GM19238 (cell line): ENCODE measurements at regions not wholly inside any gene's neighbourhood (a gene's known extent, or its start where the extent isn't known, plus 50 kb on each side); places are given as distances from the start of the nearest gene placed in this dataset.

Source experiments
- DNase-seq: peaks from one replicate; pipeline ENCODE4 v3.0.0; 2011; ENCODE audit warnings: low spot score; ENCODE audit not compliant: insufficient read length

GRCh38 chr2:236317938-236318396 lies 53.8 kb upstream of the ASB18 start:
- no peak for DNase-seq

- no peak for DNase-seq
Measured at GRCh38 chr2:236318401-236318800, 54.2 kb upstream of the ASB18 start.

DNA sequence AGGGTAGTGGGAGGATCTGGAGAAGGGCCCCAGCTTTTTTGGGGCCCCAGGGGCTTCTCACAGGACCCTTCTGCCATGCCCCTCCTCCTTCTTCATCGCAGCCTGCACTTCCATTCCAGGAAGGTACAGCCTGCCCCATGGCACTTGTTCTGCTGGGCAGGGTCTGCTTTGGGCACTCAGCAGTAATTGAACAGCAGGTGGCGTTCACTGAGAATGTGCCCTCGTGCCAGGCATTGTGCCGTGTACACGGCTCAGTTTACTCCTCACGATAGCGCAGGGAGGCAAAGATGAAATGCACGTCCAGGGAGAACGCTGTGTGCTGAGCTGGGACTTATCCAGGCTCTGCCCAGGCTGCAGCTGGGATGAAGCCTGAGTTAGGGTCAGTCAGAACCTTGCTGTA lies 54.8 kb upstream of the ASB18 start:
- DNase-seq = no peak

DNA sequence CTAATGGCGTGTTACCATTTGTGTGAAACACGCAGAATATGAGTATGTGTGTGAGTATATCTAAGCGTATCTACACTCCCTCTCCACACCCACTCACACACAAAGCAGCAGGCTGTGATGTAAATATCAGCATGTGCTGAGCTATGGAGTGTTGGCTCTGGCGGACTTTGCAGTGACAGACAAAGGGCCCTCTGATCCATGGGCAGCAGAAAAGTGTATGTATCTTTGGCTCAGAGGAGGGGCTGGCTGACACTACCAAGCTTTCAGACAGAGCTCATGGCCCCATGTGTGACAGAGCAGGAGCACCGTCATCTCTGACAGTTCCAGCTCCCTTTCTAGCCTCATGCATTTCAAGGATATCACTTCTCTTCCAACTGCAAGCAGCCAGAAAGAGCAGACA lies 57.2 kb upstream of the ASB18 start:
- no peak for DNase-seq

DNA sequence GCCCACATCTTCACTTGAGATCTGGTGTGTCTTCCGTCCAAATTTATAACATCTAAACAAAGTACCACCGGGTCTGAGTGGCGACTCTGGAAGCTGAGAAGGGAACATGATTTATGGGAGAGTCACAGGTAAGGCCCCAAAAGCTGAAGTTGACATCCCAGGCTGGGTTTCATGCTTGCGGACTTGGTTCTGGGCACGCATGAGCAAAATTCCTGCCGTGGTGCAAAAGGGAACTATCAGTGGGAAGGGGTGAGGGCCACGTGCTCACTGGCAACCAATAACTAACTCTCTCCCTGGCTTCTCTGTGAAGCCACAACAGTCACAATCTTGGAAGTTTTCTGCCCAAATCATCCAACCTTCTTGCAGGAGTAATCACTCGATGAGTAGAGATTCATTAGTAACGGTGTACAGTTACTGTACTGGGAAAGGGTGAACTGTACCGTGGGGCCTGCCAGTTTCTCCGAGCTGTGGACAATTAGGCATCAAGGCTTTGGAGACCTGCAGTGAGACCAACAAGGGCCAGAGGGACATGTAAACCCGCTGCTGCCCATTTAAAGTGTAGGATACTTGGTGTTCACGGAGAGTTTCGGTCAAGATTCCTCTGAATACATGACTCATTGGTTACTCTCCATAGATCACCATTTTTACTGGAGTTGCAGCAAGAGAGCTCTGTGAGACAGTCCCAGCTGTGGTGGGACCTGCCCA lies 69.4 kb upstream of the ASB18 start:
- no peak for DNase-seq

GRCh38 chr2:236334122-236334876 lies 70.1 kb upstream of the ASB18 start:
- DNase-seq = no peak

DNA sequence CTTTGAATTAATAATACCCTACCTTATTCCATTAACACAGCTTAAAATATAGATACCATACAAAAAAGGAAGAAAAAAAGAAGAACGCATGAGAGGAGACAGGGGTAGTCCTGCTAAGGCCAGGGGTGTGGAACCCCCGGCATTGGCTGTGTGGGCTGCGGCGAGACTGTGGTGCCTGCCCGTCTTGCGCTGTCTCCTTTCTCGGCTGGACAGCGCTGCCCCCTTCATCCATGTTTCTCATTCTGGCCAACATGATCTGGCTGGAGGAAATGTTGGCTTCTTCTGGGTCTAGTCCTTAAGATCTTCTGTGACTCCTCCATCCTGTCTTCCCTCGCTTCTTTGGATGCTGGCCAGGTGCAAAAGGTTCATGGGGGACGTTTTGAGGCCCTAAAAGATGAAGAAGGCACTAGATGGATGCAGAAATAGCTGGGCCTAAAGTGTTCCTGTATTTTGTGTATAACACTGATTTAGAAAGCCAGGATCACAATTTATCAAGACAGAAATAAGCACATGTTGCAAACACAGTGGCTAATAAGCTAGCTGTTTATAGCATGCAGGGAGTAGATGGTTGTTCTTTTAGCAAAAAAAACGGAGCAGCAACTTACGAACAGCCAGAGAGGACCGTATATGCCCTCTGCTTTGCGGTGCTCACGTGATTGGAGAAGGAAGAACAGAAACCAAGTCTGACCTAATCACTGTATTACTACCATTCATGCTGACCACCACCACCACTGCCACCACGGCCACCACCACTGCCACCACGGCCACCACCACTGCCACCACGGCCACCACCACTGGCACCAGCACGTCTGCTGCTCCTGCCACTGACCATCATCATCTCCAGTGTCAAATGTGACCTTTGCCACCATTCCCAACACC lies 71.7 kb upstream of the ASB18 start:
- no peak for DNase-seq

- DNase-seq = no peak
Measured at GRCh38 chr2:236336575-236337464, 72.6 kb upstream of the ASB18 start.

DNA sequence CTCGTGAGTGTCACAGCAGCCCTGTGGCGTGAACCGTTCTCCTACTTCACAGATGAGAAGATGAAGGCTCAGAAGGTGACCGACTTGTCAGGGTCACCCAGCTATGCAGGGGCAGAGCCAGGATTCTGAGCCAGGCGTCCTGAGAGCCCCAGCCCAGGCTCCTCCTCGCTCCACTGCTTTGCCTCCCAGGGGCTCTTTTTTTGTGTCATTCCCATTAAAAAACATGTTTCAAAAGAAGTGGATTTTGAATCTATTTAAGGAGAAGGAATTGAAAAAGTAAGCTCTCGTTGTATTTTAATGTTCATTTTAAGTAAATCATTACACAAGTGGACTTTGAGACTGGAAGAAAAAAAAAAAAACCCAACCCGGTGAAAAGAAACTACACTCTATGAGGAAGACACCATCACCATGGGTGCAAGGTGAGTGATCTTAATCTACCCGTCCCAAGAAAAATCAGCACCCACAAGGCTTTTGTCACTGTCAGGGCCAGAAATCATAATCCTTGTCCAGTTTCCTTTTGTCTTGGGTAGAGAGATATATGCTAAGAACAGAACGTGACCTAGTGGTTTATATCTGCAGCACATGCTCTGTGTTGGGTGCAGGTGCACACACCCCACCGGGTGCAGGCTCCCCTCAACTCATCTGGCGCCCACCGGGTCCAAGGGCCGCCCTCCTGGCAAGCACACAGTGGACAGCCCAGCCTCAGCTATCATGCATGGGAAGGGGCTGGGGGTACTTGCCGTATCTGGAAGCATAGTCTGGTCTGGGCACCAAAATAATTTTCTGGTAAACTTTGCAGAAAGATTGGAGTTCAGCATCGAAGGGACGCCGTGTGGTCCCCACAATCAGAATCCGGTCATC lies 73.5 kb upstream of the ASB18 start:
- DNase-seq = no peak

DNA sequence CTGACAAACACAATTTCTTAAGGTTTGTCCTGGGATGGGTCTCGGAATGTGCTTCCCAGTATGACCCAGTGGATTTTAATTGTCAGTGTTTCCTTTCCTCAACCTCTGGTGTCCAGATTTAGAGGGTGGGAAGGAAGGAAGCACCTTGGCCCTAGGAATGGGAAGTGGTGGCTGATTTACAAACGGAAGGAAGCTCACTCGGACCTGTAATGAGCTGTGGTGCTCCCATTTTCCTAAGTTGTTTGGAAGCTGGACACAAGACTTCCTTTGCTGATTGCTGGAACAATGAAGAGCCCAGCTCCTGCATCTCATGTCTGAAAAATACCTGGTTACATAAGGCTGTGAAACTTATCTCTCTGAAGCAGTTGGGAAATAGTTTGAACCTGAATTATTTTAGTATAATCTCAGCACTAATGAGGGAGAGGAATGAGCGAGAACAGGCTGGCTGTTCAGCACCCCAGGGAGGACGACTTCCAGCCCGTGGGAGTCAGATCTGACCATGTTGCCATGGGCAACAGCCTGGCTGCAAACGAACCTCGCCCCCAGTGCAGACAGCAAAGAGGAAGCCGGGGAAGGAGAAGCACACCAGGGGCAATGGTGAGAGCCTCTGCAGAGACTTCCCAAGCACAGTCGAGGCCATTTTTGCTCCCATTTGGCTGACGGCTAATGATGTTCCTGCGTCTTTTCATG lies 74.4 kb upstream of the ASB18 start:
- DNase-seq = no peak

- no peak for DNase-seq
Measured at GRCh38 chr2:236340251-236340650, 76.0 kb upstream of the ASB18 start.

DNA sequence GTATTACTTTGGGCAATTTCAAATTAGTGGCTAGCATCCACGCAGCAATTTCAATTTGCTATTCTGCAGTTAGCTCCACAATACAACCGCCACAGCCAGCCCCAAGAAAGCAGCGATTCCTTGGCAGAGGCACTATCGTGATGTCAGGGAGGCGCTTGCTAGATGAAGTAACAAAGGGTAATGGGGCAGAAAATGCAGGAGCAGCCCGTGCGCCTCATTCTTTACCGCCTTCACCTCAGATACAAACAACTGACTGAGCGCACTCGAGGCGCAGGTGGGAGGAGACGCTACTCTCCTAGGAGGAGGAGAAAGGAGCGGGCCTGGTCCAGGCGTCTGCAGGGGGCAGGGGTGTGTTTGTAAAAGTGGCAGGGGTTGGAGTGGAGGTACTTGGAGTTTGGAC lies 76.9 kb upstream of the ASB18 start:
- no peak for DNase-seq

DNA sequence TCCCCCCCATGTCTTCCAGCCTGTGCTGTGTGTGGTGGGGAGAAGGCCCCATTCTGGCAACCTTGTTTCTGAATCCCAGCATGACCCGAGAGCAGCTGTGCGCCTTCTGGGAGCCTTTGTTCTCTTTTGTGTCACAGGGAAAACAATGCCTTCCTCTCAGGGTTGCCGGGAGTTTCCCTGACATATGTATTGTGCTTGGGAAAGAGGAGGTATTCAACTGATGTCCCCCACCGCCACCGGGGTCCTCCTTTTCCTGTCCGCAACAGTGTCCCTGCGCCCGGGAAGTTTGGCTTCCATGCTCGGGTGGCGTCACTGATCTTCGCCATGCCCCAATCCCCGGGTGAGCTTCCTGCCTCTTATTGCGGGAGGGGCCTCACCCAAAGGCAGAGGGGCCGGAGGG lies 77.5 kb upstream of the ASB18 start:
- no peak for DNase-seq

- DNase-seq = no peak
Measured at GRCh38 chr2:236342507-236342906, 78.3 kb upstream of the ASB18 start.

GRCh38 chr2:236342951-236343350 lies 78.7 kb upstream of the ASB18 start:
- DNase-seq = no peak

DNA sequence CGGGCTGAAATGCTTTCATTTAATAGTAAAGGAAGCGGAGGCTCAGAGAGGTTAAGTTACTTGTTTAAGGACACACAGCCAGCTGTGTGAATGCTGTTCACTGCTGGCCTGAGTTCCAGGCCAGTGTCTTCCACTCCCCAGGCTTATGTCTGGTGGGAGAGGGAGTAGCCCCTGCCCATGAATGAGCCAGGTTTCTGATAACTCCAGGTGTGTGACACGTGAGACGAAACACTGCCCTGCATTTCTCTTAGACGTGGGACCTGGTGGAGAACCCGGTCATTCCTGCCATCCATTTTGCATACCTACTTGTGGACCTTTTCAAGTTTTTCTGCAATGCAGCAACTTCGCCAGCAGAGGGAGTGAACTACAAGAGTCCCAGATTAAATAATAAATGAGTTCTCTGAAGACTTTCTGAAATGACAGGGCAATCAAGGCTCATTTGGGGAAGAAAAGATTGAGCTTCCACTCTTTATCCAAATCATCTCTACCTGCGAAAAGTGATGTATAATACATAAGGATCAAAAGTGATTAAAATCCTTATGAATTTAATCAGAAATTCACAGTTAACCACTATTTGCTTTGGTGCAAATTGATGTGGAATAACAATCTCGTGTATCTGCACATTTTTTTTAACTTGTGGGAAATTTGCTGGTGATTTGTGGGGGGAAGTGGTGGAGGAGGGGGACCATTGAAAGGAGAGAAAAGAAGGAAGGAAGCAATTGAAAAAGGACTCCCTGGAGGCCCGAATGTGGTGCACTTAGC lies 79.4 kb upstream of the ASB18 start:
- DNase-seq = peak; percentile 35

GRCh38 chr2:236344446-236344845 lies 80.2 kb upstream of the ASB18 start:
- no peak for DNase-seq

- no peak for DNase-seq
Measured at GRCh38 chr2:236345081-236345714, 81.0 kb upstream of the ASB18 start.
